Esophagus muscularis mucosa (tissue), 4 donors: ENCODE measurements at regions not wholly inside any gene's neighbourhood (a gene's known extent, or its start where the extent isn't known, plus 50 kb on each side); places are given as distances from the start of the nearest gene placed in this dataset.

Experiments used
- DNase-seq: peaks from one replicate; pipeline ENCODE4 v3.0.0-alpha.2; 2017; ENCODE audit errors: extremely low spot score
- H3K27ac ChIP-seq, 4 donors: fragments of 200-600 bp; sonication (generic); replicated peaks in 1 of 4; 1 replicate in 3 of 4; 2 replicates in 1 of 4; pipeline ENCODE4 v1.5.1; 2016 to 2019; ENCODE audit warnings: mild to moderate bottlenecking in 1 of 4
- H3K27me3 ChIP-seq, 4 donors: fragments of 200-600 bp; sonication (generic); one replicate each; pipeline versions ENCODE4 v1.5.1 to v1.6.0; 2016 to 2019
- H3K36me3 ChIP-seq, 4 donors: fragments of 200-600 bp; sonication (generic); one replicate each; pipeline ENCODE4 v1.5.1; 2016 to 2019
- H3K4me1 ChIP-seq, 4 donors: fragments of 200-600 bp; sonication (generic); one replicate each; pipeline ENCODE4 v1.5.1; 2016 to 2019
- H3K4me3 ChIP-seq, 4 donors: fragments of 200-600 bp; sonication (generic); 1 replicate in 2 of 4; 2 replicates in 2 of 4; pipeline ENCODE4 v1.5.1; 2016 to 2019; ENCODE audit warnings: mild to moderate bottlenecking in 4 of 4, moderate library complexity in 1 of 4
- H3K9me3 ChIP-seq, 4 donors: fragments of 200-600 bp; sonication (generic); 1 replicate in 3 of 4; 2 replicates in 1 of 4; pipeline ENCODE4 v1.5.1; 2016 to 2019
- CTCF ChIP-seq, 3 experiments: fragments of 200-600 bp in 2 of 3; fragments of 450-650 bp in 1 of 3; sonication (generic) in 2 of 3; IDR thresholded peaks; one replicate each; pipeline ENCODE4 v1.5.1; 2017 to 2019; ENCODE audit warnings: antibody characterized with exemption in 3 of 3, mild to moderate bottlenecking in 2 of 3, moderate library complexity in 1 of 3
- EP300 ChIP-seq: sonication (generic); formaldehyde crosslinking; IDR thresholded peaks from one replicate; pipeline ENCODE4 v1.6.1; 2017; ENCODE audit warnings: antibody characterized with exemption
- POLR2A ChIP-seq: fragments of 450-650 bp; IDR thresholded peaks from one replicate; pipeline ENCODE4 v1.6.1; 2017; ENCODE audit warnings: antibody characterized with exemption, moderate library complexity, mild to moderate bottlenecking, low read depth
- POLR2AphosphoS5 ChIP-seq, 2 donors: sonication (generic); formaldehyde crosslinking; IDR thresholded peaks; one replicate each; pipeline ENCODE4 v1.6.1; 2017; ENCODE audit warnings: antibody characterized with exemption in 2 of 2
- WGBS: methylation state at CpG from one replicate; pipeline ENCODE4 v1.1.5; 2018; 5-methylcytosine and 5-hydroxymethylcytosine counted together
- intact Hi-C: fragments of 100-400 bp; cut with DNase I; formaldehyde crosslinking; loops from one replicate; pipeline ENCODE4 v1.15.1; 2023

DNA sequence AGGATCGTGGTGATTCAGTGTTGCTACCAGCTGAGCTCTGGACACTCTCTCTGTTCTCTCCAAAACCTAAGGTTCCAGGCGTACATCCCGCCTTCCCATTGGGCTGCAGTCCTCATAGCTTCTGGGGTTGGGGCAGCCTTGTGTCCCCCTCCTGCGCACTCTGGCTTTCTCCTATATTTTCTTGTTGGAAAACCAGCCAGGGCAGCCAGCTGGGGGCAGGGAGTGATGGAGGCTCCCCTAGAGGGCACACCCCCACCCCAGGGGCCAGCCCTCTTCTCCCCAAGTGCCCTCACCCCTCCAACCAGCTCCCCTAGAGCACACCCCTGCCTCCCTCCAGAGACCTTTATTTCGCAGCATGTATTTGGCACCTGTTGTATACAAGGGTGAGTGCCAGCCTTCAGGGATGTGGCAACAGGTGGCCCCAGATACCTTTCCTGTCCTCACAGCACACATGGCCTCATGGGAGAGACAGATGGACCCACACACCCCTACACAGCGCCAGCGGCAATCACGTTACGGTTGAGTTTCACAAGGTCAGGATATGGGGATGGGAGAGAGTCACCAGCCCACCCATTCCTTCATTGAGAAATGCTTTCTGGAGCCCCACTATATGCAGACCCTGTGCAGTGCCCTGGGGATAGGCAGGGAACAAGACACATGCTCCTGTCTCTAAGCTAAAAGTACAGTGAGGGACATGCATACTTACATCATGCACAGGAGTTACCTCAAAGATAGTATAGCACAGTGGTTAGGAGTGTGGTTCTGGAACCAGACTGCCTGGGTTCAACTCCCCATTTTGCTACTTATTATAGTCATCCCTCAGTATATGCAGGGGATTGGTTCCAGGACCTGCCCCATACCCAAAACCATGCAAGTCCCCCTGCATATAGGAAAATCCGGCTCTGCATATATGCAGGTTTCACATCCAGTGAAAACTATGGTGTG, 141.1 kb downstream of the PHETA1 start:
- DNase-seq, result no peak
- no peak overlapping the region for H3K4me3 ChIP-seq
- no peak overlapping the region for H3K27ac ChIP-seq
- intact Hi-C loops, result no loop called here
- H3K36me3 ChIP-seq, result no peaks in the 10 kb centered on the region
- no peaks in the 10 kb centered on the region for H3K4me1 ChIP-seq
- peaks cover 0 to 67% (median 0%) of the 10 kb centered on the region in 4 donors for H3K27me3 ChIP-seq
- no peaks in the 10 kb centered on the region for H3K9me3 ChIP-seq
- WGBS, result 82% methylated on average over 10 of the region's 10 CpGs
- TF ChIP-seq EP300 (no peak), POLR2AphosphoS5 (IDR thresholded peaks at IDR 0.05) (no peak), CTCF (IDR thresholded peaks at IDR 0.05) (no peak), POLR2A (no peak)

DNA sequence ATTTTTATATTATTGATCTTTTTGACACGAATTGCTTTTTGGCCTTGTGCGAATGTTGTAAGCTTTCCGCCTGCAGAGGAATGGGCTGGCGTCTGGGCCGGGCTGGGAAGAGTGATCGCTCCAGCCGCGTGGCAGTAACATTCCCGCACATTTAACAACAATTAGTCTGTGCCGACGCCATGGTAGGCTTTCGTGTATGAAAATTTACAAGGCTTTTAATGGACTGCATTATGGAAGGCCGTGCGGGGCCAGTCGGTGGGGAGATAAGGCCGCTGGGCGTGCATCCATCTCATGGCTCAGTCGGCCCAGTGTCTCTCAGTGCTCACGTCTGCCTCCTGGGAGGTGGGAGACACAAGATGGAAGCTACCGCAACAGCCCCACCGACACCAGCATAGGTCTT, 142.2 kb downstream of the PHETA1 start:
- no peak overlapping the region for H3K27ac ChIP-seq
- no peaks in the 10 kb centered on the region for H3K36me3 ChIP-seq
- no peak for DNase-seq
- H3K27me3 ChIP-seq, result peaks cover 0 to 59% (median 0%) of the 10 kb centered on the region in 4 donors
- WGBS, result 74% methylated on average over 20 of the region's 21 CpGs
- no peak overlapping the region for H3K4me3 ChIP-seq
- intact Hi-C loops, result no loop called here
- H3K4me1 ChIP-seq, result no peaks in the 10 kb centered on the region
- TF ChIP-seq POLR2A, result no peak
- no peak for TF ChIP-seq POLR2AphosphoS5 (IDR thresholded peaks at IDR 0.05)
- no peak for TF ChIP-seq CTCF (IDR thresholded peaks at IDR 0.05)
- no peak for TF ChIP-seq EP300
- no peaks in the 10 kb centered on the region for H3K9me3 ChIP-seq

GRCh38 chr12:111225307-111225706, 143.6 kb downstream of the PHETA1 start:
- no peak for DNase-seq
- H3K27me3 ChIP-seq, result peaks cover 0 to 54% (median 0%) of the 10 kb centered on the region in 4 donors
- no peaks in the 10 kb centered on the region for H3K4me1 ChIP-seq
- H3K4me3 ChIP-seq, result no peak overlapping the region
- H3K27ac ChIP-seq, result no peak overlapping the region
- intact Hi-C loops, result no loop called here
- WGBS, result 63% methylated on average over 2 of the region's 6 CpGs
- no peak for TF ChIP-seq EP300
- no peak for TF ChIP-seq POLR2AphosphoS5 (IDR thresholded peaks at IDR 0.05)
- TF ChIP-seq POLR2A, result no peak
- no peak for TF ChIP-seq CTCF (IDR thresholded peaks at IDR 0.05)
- no peaks in the 10 kb centered on the region for H3K9me3 ChIP-seq
- H3K36me3 ChIP-seq, result no peaks in the 10 kb centered on the region

GRCh38 chr12:111224186-111225066, 144.5 kb downstream of the PHETA1 start:
- WGBS, result 38% methylated on average over 14 of the region's 14 CpGs
- H3K27me3 ChIP-seq, result peaks cover 0 to 51% (median 0%) of the 10 kb centered on the region in 4 donors
- no peaks in the 10 kb centered on the region for H3K36me3 ChIP-seq
- no peaks in the 10 kb centered on the region for H3K4me1 ChIP-seq
- no peak overlapping the region for H3K27ac ChIP-seq
- intact Hi-C loops, result no loop called here
- TF ChIP-seq EP300 (no peak), CTCF (IDR thresholded peaks at IDR 0.05) (no peak), POLR2AphosphoS5 (IDR thresholded peaks at IDR 0.05) (no peak), POLR2A (no peak)
- no peak for DNase-seq
- no peaks in the 10 kb centered on the region for H3K9me3 ChIP-seq
- no peak overlapping the region for H3K4me3 ChIP-seq
